ENCODE measurements at regions not wholly inside any gene's neighbourhood (a gene's known extent, or its start where the extent isn't known, plus 50 kb on each side); places are given as distances from the start of the nearest gene placed in this dataset.

- TF ChIP-seq POLR2A (IDR thresholded peaks at IDR 0.05), result no peak
- TF ChIP-seq POLR2AphosphoS5 (IDR thresholded peaks at IDR 0.05), result no peak
- TF ChIP-seq CTCF (IDR thresholded peaks at IDR 0.05), result no peak
- intact Hi-C loops (cut with DNase I), result no loop called here
- Histone ChIP-seq H3K27me3 (replicated peaks; ENCODE audit: insufficient read depth) (peaks cover 6% of the 10 kb centered on the region), H3K4me1 (replicated peaks) (no peaks in the 10 kb centered on the region), H3K36me3 (no peaks in the 10 kb centered on the region), H3K9me3 (no peaks in the 10 kb centered on the region), H3K27ac (no peak overlapping the region), H3K4me3 (no peak overlapping the region)
- DNase-seq (ENCODE audit: low spot score), result no peak
- 72% methylated on average over 18 of the region's 18 CpGs for WGBS
These were observed 104.9 kb upstream of the C14orf180 start for GRCh38 chr14:104474495-104475213.

GRCh38 chr14:104475256-104475655 is 104.3 kb upstream of the C14orf180 start:
- H3K4me1 ChIP-seq (replicated peaks), result no peaks in the 10 kb centered on the region
- 81% methylated on average over 12 of the region's 12 CpGs for WGBS
- TF ChIP-seq CTCF (IDR thresholded peaks at IDR 0.05) (no peak), POLR2AphosphoS5 (IDR thresholded peaks at IDR 0.05) (no peak), POLR2A (IDR thresholded peaks at IDR 0.05) (no peak)
- no peak overlapping the region for H3K4me3 ChIP-seq
- H3K36me3 ChIP-seq, result no peaks in the 10 kb centered on the region
- intact Hi-C loops (cut with DNase I), result no loop called here
- H3K27me3 ChIP-seq (replicated peaks; ENCODE audit: insufficient read depth), result peaks cover 6% of the 10 kb centered on the region
- DNase-seq (ENCODE audit: low spot score), result no peak
- H3K27ac ChIP-seq, result no peak overlapping the region
- no peaks in the 10 kb centered on the region for H3K9me3 ChIP-seq

- Histone ChIP-seq H3K4me1 (replicated peaks) (no peaks in the 10 kb centered on the region), H3K27me3 (replicated peaks; ENCODE audit: insufficient read depth) (peaks cover 9% of the 10 kb centered on the region), H3K4me3 (no peak overlapping the region), H3K27ac (no peak overlapping the region), H3K36me3 (no peaks in the 10 kb centered on the region), H3K9me3 (no peaks in the 10 kb centered on the region)
- TF ChIP-seq POLR2AphosphoS5 (IDR thresholded peaks at IDR 0.05) (no peak), POLR2A (IDR thresholded peaks at IDR 0.05) (no peak), CTCF (IDR thresholded peaks at IDR 0.05) (no peak)
- intact Hi-C loops (cut with DNase I), result no loop called here
- 88% methylated on average over 10 of the region's 10 CpGs for WGBS
- no peak for DNase-seq (ENCODE audit: low spot score)
These were observed 103.8 kb upstream of the C14orf180 start for GRCh38 chr14:104475802-104476201.

- H3K4me3 ChIP-seq, result no peak overlapping the region
- H3K36me3 ChIP-seq, result no peaks in the 10 kb centered on the region
- 89% methylated on average over 10 of the region's 10 CpGs for whole genome bisulfite sequencing
- peaks cover 9% of the 10 kb centered on the region for H3K27me3 ChIP-seq (replicated peaks; ENCODE audit: insufficient read depth)
- H3K27ac ChIP-seq, result no peak overlapping the region
- DNase-seq (ENCODE audit: low spot score), result no peak
- intact Hi-C loops (cut with DNase I), result no loop called here
- no peaks in the 10 kb centered on the region for H3K9me3 ChIP-seq
- no peaks in the 10 kb centered on the region for H3K4me1 ChIP-seq (replicated peaks)
- TF ChIP-seq POLR2A (IDR thresholded peaks at IDR 0.05), result no peak
- no peak for TF ChIP-seq CTCF (IDR thresholded peaks at IDR 0.05)
These were observed 103.1 kb upstream of the C14orf180 start for GRCh38 chr14:104476437-104476836.

GRCh38 chr14:104477117-104477623 is 102.4 kb upstream of the C14orf180 start:
- WGBS, result 80% methylated on average over 1 of the region's 15 CpGs
- no peak for DNase-seq (ENCODE audit: low spot score)
- H3K4me1 ChIP-seq (replicated peaks), result no peaks in the 10 kb centered on the region
- intact Hi-C loops (cut with DNase I), result no loop called here
- H3K4me3 ChIP-seq, result no peak overlapping the region
- H3K27ac ChIP-seq, result no peak overlapping the region
- peaks cover 9% of the 10 kb centered on the region for H3K27me3 ChIP-seq (replicated peaks; ENCODE audit: insufficient read depth)
- no peak for TF ChIP-seq CTCF (IDR thresholded peaks at IDR 0.05)
- TF ChIP-seq POLR2AphosphoS5 (IDR thresholded peaks at IDR 0.05), result no peak
- TF ChIP-seq POLR2A (IDR thresholded peaks at IDR 0.05), result no peak
- H3K36me3 ChIP-seq, result no peaks in the 10 kb centered on the region
- H3K9me3 ChIP-seq, result no peaks in the 10 kb centered on the region
